HG03521 (cell line): ENCODE measurements at regions not wholly inside any gene's neighbourhood (a gene's known extent, or its start where the extent isn't known, plus 50 kb on each side); places are given as distances from the start of the nearest gene placed in this dataset.
A peak's percentile ranks its signal among the peaks of the same experiment; 100 is the strongest.

Source experiments
- ATAC-seq: cut with Tn5 transposase; IDR thresholded peaks from one replicate; pipeline ENCODE4 v1.9.1; 2021; ENCODE audit warnings: mild to moderate bottlenecking, moderate library complexity; ENCODE audit not compliant: unreplicated experiment

- no peak for ATAC-seq
Measured at GRCh38 chr7:47191316-47191715, 390.6 kb downstream of the TNS3 start.

GRCh38 chr7:47190462-47190861, 391.4 kb downstream of the TNS3 start:
- ATAC-seq: no peak

DNA sequence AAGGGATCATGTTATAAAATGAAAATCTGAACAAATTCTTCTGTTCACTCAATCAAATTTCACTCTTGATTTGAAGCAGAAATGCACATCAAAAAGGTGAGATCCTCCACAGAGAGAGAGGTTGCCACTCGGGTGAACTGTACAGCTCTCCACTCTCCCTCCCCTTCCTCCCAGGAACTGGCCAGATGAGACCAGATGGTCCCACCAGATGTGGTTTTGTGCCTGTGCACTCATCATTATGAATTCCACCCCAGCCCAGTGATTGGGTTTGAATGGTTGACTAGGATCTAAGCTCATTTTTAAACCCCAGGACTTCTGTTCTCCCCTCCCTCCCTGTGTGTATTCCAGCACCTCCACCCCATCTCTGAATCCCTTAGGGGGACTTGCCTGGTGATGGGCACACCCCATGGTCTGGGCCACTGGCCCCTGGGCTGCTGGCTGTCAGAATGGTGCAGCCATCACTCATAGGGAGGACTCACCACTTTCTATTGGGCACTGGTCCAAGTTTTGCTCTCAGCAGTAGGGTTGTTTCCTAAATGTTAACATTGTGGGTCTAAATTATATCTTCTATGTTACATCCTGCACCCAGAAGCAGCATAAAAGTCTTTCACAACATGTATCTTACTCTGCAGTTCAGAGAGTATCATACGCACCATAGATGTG, 393.1 kb downstream of the TNS3 start:
- no peak for ATAC-seq

- no peak for ATAC-seq
Measured at GRCh38 chr7:47188136-47188535, 393.8 kb downstream of the TNS3 start.

GRCh38 chr7:47186316-47186715, 395.6 kb downstream of the TNS3 start:
- ATAC-seq: peak; percentile 86

GRCh38 chr7:47185839-47186238, 396.1 kb downstream of the TNS3 start:
- no peak for ATAC-seq

DNA sequence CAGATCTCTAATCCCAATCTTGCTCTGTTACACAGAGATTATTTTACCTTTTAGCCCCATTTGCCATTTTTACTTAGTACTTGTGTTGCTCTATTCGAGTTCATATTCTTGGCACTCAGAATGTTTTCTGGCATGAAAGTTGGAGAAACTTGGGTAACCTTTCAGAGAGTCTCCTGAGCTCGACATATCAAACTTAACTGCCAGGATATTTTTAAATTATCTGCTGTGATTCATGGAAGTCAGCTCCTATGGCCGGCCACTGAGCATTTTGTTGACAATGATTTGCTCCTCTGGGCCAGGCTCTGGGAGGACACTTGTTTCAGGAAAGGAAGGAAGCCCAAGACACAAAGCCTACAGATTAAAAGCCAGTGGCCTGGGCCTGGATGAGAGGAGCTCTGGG, 396.7 kb downstream of the TNS3 start:
- no peak for ATAC-seq

GRCh38 chr7:47183862-47184590, 397.9 kb downstream of the TNS3 start:
- ATAC-seq: no peak

DNA sequence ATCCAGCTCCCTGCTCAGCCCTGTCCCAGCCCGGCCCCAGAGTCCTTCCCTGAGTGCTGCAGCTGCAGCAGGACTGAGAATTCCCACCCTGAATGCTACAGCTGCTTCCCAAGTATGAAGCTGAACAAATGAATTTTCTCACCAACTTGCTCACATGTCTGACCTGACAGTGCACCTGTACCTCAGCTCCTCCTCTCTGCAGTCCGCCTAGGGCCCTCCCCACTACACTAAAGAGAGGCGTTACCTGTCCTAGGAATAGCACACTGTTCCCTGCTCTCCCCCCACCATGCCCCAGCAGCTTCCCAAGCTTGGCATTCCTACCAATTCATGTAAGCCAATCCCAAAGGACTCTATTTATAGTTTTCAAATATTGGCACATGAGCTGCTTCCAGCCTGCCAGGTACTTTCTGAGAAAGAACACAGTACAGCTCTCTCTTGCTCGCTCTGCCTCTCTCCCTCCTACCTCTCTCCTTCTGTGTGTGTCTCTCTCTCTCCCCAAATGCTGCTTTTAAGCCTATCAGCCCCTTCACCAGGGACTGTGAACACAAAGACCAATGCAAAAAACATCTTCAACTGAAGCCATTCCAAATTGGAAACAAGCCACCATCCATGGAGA, 400.1 kb downstream of the TNS3 start:
- no peak for ATAC-seq

- ATAC-seq: no peak
Measured at GRCh38 chr7:47180516-47180826, 401.4 kb downstream of the TNS3 start.

DNA sequence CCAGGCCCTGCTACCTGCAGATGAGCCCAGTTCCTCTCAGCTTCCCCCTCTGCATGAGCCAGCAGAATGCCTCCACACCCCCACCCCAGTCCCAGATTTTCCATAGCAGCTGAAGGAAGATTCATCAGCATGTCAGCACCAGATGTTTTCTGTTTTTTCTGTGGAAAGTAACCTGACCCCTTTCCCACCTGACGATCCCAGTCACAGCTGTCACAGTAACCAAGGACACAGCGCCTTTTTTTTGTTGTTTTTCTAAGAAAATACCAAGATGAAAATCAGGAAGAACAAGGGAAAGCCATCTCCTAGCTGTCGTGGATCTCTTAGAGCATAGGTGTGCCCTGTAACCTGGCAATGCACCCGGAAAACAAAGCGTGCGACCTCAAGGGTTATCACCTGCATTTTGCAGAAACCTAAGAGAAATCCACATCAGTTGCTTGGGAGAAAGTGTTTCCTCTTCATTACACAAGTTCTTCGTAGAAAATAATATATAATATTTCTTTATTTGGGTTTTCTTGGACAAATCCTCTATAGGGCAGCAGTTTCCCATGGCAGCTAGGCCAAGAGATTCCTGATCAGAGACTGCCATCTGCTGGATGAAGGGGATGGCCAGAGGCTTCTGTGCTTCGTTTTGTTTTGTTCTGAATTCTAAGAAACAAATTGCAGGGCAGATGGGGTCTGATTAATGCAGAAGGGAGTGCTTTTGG, 401.9 kb downstream of the TNS3 start:
- no peak for ATAC-seq

DNA sequence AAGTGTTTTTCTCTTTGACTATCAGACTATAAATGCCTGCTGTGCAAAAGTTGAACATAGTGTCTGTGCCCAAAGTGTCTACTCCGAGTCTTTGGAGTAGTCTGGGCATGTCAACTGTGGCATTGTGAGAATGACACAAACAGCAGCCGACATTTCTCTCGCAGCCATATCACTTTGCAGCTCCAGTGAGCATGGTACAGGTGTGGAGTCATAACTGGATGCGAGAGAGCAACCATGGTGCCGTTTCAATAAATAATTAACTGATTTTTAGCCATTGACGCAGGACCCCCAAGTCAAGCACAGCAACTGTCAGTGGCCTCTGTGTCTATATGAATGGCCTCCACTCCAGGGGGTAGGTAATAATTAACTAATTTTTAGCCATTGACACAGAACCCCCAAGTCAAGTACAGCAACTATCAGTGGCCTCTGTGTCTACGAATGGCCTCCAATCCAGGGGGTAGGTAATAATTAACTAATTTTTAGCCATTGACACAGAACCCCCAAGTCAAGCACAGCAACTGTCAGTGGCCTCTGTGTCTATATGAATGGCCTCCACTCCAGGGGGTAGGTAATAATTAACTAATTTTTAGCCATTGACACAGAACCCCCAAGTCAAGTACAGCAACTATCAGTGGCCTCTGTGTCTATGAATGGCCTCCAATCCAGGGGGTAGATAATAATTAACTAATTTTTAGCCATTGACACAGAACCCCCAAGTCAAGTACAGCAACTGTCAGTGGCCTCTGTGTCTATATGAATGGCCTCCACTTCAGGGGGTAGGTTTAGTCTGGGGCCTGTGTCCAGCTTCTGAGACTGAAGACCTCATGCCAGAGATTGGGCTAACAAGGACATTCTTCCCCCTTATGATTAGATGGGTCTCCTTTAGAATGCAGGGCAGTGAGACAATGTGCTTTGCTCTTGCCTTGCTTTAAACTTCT, 409.0 kb downstream of the TNS3 start:
- ATAC-seq: peak; percentile 82

DNA sequence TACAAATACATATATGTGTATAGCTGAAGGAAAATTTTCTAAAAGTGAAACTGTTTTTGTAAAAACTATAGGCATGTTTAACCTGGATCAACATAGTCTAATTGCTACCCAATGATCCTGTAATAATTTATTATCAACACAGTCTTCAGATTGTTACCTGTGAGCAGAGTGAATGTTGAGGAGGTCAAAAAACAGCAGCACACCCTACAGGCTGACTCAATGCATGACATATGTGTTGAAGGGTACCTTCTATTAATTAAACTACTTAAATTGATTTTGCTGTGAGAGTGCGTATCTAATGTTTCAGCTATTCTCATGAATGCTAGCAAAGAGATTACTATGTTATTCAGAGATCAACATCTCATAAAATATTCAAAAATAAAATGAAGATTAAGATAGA, 411.4 kb downstream of the TNS3 start:
- ATAC-seq: no peak

- ATAC-seq: no peak
Measured at GRCh38 chr7:47154791-47155190, 427.1 kb downstream of the TNS3 start.

- no peak for ATAC-seq
Measured at GRCh38 chr7:47153576-47153975, 428.3 kb downstream of the TNS3 start.

DNA sequence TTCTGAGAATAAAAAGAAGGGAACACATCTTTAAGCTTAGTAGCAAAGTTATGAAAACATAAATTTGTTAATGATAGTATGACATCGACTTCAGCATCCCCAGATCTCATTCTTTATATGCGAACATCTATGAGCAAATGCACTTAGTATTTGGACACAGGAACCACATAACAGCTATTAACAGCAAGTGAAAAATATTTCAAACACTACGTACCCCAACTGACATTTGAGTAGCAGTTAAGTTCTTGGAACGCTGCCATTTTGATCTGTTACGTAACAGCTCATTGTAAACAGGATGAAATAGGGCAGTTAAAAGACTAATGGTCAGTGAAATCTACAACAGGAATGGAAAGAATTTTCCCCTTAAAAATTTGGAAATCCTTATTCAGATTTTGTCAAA, 428.9 kb downstream of the TNS3 start:
- ATAC-seq: no peak

- no peak for ATAC-seq
Measured at GRCh38 chr7:47152307-47152706, 429.6 kb downstream of the TNS3 start.

DNA sequence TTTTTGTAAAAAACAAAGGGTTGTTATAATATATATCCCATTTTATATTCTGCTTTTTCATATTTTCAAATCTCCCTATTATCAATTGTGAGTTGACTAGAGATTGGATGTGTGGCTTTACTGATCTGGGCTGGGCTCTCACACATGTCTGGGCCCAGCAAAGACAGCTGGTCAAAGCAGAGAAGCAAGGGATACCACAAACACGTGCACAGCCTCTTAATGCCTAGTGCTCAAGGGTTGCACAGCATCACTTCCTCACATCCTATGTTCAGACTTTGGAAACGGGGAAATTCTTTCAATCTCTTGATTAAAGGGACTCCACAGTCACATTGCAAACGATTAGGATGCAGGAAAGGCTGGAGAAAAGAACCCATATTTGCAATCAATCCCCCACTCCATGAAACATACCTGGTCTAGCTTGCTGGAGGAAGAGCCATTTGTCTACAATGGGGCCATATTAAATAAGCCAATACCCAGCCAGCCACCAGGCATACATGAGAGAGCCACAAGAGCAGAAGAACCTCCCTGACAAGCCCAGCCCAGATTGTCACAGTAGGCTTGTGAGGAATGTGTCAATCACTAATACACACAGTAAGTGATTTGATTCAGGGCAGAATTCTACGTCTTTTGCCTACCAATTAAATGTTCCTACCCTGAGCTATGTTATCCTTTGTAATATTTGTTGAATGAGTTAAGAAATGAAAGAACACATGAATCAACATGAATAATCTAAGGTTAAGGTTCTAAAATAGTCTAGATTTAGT, 431.2 kb downstream of the TNS3 start:
- ATAC-seq: no peak

- ATAC-seq: no peak
Measured at GRCh38 chr7:47149971-47150370, 431.9 kb downstream of the TNS3 start.
